HG03095 (cell line): ENCODE measurements at regions not wholly inside any gene's neighbourhood (a gene's known extent, or its start where the extent isn't known, plus 50 kb on each side); places are given as distances from the start of the nearest gene placed in this dataset.

Source experiments
- ATAC-seq: cut with Tn5 transposase; IDR thresholded peaks from one replicate; pipeline ENCODE4 v1.9.1; 2021; ENCODE audit warnings: moderate library complexity; ENCODE audit not compliant: unreplicated experiment

DNA sequence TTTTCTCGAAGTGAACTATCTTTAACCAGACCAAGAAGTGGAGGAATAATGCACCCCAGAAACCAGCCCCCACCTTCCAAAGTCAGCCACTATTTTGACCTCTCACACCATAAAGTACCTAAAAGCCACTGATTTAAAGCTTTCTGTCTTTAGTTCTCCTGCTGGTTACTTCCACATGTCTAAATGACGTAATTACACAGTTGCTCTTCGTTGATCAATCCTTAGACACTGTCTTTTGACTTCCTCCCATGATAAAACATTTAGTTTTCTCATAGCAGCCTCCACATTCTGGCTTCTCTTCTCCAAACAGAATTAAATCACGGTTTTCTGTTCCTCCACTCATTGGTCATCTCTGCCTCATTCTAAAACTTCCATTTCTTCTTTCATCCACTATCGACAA lies 294.4 kb upstream of the N4BP1 start:
- no peak for ATAC-seq

DNA sequence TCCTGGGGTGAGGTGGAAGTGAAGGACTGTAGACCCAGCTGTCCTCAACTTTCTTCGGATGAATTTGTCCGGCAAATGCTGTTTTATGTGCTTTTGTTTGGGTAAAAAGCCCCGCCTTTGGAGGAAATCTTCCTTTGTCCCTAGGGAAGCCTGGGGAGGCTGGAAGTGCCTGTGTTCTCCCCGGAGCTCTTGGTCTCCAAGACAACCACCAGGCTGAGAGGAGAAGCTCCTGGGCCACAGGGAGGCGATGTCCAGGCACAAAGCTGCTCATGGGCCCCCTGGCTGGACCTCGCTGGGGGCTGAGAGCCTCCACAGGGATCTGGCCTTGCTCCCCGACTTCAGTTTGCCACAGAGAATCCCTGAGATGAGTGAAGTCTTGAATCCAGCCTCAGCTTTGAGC lies 293.1 kb upstream of the N4BP1 start:
- no peak for ATAC-seq

DNA sequence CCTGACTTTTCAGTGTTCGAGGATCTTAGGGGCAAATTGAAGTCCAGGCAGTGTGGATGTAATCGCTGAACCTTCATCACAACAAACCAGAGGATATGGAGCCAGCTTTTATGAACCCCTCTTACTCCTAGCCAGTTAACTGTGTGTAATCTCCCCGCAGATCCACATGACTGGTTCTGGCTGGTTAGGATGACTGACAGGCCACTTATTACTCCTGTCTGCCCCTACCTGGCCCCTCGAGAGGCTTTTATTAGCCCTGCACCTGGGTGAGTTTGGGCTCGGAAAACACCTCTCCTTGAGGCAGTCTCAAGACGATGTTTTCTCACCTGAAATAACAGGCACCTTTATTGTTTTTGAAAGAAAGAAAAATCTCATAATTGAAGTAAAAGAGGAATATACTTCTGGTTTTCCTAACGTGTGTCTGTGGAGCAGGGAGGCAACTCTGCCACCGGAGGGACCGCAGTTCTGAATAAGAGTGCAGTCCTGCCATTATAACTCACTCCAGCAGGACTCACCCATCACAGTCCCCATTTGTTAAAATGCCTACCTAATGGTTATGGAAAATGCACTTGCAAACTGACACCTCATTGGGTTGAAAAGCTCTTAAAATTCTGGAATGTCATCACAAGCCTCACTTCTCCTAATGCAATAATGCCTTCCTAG lies 291.9 kb upstream of the N4BP1 start:
- no peak for ATAC-seq

DNA sequence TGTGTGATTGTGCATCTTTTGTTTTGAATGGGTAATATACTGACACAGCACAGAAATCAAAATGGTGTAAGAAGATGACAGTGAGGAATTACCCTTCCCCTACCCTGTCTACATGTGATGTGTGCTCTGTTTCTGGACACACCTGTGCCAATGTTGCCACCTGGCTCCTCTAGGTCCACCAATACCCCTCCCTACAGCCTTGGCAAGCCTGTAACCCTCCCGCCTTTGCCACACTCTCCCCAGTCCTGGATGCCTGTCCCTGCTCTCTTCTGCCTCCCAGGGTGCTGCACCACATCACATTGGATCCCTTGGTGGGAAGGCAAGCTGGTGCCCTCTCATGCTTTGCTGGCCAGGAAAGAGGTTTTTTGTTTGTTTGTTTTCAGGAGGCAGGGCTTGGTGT lies 289.5 kb upstream of the N4BP1 start:
- no peak for ATAC-seq

DNA sequence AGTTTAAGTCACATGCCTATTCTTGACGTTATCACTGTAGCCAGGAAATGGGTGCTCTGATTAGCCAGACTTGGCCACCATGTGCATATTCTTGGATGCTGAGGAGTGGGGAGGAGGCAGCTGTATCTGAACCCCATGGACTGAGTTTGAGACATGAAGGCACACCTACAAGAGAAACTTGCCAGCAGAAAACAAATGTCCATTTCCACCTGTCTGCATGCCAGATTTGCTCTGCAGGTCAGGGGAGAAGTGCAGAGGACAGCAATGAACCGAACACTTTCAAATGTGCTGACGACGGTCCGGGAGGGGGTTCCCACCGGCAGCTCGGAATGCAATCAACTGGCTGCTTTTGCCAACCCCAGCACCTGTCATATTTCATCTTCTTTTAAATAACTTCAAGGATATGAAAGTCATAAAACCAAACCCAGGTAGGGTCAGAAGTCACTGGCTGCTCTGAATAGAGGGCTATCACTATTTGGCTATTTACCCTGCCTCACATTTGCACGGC lies 287.8 kb upstream of the N4BP1 start:
- no peak for ATAC-seq

DNA sequence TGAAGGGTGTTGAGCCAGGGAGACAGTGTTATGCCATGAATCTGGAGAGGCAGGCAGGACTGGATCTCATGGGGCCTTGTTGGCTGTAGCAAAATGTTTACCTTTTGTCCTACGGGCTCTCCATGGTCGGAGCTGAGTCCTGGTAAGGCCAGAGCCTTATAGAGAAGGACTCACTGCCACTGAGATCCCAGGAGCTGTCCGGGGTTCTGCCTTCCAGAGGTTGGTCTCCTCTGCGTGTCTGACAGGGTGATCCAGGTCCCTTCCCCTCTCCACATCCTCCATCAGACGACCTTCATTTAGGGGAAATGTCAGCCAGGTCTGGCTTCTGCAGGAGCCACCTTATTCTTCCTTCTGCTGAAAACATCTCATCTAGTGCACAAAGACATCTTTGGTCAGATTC lies 285.2 kb upstream of the N4BP1 start:
- no peak for ATAC-seq

DNA sequence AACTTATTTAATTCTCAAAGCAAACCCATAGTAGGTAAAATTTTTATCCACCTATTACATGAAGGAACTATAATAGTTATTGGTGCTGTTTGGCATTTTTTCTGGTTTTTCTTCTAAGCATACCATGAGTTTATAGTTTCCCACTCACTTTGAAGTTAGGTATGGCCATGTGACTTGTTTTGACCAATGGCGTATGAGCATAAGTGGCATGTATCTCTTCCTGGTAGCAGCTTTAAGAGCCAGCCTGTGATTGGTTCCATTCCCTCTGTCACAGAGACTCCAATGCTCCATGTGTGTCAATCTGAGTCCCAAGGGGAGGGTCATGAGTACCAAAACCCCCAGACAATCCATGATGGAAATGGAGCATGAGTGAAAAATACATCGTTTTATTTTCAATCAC lies 282.9 kb upstream of the N4BP1 start:
- ATAC-seq = no peak

DNA sequence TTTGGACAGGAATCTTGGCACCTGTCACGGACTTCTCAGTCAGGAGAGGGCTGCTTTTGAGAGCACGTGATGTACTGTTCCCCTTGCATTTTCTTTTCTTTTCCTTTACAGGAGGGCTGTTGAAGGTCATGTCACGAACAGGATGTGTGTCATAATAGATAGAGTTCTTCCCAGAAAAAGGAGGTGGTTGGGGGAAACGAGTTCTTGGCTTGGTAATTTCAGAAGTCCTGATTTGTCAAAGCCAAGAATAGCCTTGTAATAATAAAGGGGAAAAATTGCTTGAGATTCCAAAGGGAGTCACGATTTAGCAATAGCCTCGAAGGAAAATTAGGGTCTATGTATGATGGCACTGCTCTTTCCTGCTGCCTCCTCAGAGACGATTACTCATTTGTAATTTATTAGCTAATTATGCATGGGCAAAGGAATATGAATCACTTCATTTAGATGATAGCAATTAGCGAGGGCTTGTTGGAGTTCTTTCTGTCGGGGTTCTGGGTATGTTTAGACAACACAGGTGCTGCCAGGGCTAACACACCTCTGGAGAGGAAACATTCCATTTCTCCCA lies 277.7 kb upstream of the N4BP1 start:
- ATAC-seq = no peak

DNA sequence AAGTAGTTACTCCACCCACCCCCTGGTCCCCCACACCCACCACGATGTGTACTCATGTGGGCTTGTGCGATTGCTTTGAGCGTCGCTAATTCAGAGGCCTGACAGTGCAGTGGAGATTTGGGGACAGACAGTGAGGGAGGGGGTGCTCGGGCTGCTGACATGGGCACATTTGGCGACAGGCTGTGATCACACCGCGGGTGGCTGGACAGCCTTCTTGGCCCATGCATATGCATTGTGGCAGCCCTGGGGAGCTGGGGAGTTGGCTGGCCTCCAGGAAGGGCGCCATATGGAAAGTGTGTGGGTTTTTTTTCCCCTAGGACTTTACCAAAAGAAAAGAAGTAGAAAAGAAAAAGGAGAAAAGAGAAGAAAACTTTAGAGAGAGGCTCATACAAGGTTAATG lies 275.5 kb upstream of the N4BP1 start:
- no peak for ATAC-seq

DNA sequence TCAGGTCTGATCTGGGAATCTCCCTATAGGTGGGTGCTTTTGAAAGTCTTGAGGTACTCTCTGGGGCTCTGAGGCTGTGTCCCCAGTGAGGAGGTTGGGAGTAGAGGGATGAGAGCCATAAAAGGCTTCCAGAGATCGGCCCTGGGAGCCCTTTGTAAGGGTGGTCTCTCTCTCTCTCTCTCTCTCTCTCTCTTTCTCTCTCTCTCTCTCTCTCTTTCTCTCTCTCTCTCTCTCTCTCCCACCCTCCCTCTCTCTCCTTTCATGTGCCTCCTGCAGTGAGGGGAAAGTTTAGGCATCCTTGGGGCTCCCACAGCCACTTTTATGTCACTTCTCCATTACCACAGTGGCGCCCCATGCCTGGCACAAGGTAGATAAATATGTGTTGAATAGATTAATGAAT lies 271.3 kb upstream of the N4BP1 start:
- ATAC-seq = no peak

DNA sequence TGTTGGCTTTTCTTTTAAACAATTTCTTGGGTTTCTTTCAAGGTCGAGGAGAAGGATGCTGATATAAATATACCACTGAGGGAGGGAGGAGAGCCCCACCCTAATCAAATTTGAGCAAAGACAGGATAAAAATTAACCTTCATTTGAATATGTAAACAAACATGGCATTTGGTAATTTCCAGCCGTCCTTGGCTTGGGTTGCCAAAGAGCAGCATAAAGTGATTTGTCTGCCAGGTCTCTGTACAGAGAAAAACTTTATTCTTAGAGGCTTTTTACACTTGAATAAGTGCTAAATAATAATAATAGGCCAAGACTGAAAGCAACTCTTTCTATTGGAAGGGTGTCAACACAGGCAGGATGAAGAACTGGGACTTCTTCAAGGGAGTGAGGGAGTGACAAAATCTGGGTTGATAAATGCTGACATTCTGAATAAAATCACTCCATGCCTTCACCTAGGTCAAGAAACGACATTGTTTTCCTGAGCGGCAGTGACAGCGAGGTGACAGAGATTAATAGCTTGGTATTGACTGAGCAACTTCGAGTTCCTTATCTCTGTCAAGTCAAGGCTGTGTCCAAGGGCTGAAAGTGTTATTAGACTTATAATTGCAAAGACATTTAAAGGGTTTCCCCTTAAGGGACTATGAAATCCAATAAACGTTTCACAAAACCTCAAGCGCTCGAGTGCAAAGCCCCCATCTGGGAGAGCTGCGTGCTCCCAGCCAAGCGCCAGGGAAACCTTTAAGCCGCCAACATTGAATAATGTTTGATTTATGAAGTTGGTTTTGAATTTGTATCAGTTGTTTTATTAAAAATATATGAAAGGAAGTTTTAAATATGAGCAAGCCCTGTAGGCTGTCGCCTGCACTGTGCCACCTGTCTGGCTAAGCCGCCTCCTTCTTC lies 269.5 kb upstream of the N4BP1 start:
- ATAC-seq = no peak

DNA sequence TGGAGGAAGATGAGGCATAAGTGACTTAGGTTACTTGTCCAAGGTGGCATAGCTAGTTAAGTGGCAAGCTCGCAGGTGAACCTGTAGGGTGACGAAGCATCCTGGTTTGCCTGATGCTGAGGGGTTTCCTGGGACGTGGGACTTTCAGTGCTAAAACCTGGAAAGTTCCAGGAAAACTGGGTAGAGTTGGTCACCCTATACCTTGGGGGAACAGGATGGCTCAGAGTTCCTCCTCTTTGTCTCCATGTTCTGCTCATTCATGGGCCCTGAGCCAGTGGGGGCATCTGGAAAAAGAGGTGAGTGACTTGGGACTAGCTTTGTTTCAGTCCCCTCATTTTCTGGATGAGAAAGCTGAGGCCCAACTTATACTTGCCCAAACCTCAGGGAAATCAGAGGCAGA lies 268.0 kb upstream of the N4BP1 start:
- no peak for ATAC-seq

DNA sequence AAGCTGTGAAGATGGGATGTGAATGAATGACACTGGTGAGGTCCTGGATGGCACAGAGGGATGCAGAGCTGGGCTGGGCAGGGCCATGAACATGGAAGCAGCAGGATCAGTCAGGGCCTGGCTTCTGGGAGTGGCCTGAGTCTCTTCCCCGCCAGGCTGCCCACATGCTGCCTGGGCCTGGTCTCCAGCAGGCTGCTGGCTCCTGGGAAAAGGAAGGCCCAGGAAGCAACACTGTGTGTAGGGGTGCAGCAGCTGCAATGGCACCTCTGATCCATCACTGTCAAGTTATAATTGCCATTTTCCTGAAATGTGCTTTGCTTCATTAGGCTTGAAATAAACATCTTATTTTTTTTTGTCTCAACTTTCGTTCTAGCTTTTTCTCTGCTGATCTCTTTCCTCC lies 260.2 kb upstream of the N4BP1 start:
- no peak for ATAC-seq

DNA sequence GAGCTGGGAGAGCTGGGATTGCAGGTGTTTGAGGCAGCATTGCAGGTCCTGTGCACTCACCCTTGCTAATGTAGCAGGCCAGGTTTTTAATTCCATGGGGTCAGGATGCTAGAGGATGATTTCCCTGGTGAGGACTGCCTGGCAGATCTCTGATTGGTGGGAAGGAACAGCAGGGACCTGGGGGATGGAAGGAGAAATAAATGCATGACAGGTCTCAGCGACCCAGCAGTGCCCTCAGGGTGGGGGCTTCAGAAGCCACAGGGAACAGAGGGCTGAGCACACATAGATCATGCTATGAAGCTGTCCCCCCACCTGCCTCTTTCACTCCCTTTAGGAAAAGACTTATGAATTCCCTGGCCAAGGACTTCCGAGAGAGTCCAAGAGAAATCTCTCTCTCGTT lies 255.5 kb upstream of the N4BP1 start:
- no peak for ATAC-seq

DNA sequence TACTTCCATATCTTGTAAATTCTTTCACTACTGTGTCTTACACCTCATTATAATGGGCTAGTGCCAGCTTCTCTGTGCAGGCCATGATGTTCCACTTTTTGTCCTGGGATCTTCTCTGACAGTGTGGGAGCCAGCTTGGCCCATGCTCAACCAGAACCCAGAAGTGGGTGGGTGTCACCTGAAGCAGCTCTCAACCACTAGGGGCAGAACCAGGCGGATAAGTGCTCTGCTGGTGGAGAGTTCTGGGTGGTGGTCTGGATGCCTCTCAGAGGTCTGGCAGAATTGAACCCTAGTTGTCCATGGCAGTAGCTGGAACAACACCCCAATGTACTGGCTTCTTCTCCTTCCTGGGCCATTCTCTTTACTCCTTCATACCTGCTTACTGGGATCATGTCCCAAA lies 254.1 kb upstream of the N4BP1 start:
- ATAC-seq = no peak

DNA sequence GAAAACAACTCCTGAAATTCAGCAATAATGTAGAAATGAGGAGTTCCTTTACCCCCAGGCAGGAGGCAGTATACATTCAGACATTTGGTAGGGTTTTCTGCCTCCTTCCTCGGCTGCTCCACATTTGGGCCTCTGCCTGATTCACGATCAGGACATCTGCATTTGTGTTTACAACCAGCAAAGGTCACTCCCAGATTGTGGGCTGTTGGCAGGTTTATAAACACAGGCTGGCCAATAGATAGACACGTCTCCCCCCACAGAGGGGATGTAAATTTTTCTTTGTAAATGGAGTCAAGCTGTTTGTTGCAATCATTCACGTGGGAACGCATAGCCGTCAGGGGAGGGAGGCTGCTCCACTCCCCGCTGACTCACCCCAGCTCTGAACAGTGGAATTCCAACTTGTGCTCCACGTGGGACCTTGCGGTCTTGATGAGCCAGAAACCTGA lies 252.1 kb upstream of the N4BP1 start:
- no peak for ATAC-seq

DNA sequence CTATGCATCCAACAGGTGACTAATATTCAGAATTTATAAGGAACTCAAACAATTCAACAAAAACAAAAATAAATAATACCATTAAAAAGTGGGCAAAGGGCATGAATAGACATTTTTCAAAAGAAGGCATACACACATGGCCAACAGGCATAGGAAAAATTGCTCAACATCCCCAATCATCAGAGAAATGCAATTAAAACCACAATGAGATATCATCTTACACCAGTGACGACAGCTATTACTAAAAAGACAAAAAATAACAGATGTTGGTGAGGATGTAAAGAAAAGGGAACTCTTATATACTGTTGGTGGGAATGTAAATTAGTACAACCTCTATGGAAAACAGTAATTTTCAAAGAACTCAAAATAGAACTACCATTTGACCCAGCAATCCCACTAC lies 250.4 kb upstream of the N4BP1 start:
- no peak for ATAC-seq

DNA sequence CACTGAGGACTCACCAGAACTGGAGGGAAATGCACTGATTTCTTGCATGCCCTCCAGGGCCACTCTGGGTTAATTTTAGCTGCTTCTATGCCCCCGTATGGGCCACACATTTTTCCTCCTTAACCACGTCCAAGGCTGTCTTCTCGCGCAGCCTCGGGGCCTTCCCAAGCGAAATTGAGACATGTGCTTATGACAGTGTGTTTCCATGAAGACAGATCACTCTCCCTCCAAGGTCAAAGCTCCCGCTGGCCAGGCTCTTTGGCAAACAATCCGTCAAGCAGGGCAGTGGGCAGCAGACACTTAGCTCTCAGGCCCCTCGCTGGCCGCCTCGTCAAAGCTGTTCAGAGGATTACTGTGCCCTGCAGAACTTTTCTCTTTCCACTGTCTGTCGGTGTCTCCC lies 243.0 kb upstream of the N4BP1 start:
- no peak for ATAC-seq

DNA sequence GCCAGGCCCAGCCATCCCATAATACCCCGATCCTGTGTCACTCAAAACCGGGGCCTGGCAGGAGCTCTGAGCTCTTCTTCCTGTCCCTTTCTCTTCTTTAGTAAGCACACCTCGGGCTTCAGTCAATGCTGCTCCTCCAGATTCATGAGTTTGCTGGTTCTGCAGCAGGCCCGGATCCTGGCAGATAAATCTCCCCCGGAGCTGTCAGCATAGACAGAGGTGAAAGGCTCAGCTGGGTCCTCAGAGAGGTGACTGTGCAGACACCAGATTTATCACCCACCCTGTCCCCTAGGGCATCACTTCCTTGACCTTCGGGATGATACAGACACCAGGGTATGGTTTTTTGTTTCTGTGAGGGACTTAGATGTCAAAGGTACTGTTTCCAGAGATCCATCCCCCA lies 242.5 kb upstream of the N4BP1 start:
- ATAC-seq = no peak

DNA sequence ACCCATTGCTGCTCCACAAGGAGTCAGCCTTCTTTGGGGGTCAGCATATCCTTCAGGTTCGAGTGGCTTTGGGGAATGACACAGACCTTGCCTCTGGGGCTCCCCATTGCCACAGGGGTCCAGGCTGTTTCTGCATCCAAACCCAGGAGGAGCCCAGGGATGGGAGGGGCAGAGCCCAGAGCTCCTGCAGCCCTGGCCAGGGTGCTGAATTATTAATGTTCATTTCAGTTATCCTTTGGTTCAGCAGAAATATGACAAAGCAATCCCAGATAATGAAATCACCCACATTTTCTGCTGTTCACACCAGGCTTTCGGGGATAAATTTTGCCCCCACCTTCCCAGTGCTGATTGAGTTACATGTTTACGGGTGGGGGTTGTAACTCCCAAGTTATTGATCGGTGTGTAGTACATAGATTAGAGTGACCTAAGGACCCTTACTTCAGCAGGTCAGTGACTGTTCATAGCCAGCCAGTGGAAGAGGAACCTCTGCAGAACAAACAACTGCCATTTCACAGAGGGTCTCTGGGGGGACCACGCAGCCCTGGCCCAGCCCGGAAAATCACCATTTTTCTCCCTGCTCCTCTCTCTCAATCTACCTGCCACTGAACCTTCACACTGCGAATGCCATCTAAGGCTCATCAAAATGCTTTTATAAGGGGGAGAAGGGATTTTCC lies 240.3 kb upstream of the N4BP1 start:
- no peak for ATAC-seq

DNA sequence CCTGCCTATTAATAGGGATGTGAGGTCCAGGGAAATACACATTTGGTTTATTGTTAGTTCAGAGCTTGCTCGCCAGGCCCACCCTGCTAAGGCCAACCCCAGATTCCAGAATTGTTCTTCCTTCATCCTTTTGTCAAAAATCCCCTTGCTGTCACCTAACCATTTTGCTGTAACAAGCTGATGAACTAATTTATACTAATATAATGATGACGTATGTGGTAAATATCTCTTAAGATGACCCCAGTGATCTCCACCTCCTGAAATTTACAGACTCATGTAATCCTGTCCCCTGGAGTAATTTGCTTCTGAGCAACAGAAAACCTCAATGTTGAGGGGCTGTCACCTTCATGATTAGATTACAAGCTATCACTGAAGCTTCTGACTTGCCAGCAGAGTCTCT lies 236.3 kb upstream of the N4BP1 start:
- no peak for ATAC-seq
